ENCODE measurements at regions not wholly inside any gene's neighbourhood (a gene's known extent, or its start where the extent isn't known, plus 50 kb on each side); places are given as distances from the start of the nearest gene placed in this dataset.
A peak's percentile ranks its signal among the peaks of the same experiment; 100 is the strongest.

- Histone ChIP-seq H3K9me3 (no peaks in the 10 kb centered on the region), H3K27ac (no peak overlapping the region), H3K36me3 (no peaks in the 10 kb centered on the region), H3K27me3 (replicated peaks; ENCODE audit: insufficient read depth) (no peaks in the 10 kb centered on the region), H3K4me3 (no peak overlapping the region), H3K4me1 (ENCODE audit: control insufficient read depth in 1 of 2, low read depth in 2 of 2) (peaks cover 18 to 42% of the 10 kb centered on the region in 2 donors)
- ATAC-seq (ENCODE audit: insufficient number of reproducible peaks, low FRiP score, low read depth) (no peak), DNase-seq (ENCODE audit: low spot score) (no peak)
- TF ChIP-seq CTCF (IDR thresholded peaks at IDR 0.05): no peak
Measured at GRCh38 chr6:41446907-41447545, 99.2 kb upstream of the FOXP4 start.

- Histone ChIP-seq H3K4me3 (no peak overlapping the region), H3K9me3 (no peaks in the 10 kb centered on the region), H3K27ac (no peak overlapping the region), H3K27me3 (replicated peaks; ENCODE audit: insufficient read depth) (no peaks in the 10 kb centered on the region), H3K4me1 (ENCODE audit: control insufficient read depth in 1 of 2, low read depth in 2 of 2) (peaks cover 12 to 38% of the 10 kb centered on the region in 2 donors), H3K36me3 (no peaks in the 10 kb centered on the region)
- TF ChIP-seq CTCF (IDR thresholded peaks at IDR 0.05): no peak
- ATAC-seq (ENCODE audit: insufficient number of reproducible peaks, low FRiP score, low read depth): no peak
- DNase-seq (ENCODE audit: low spot score): no peak
Measured at GRCh38 chr6:41448256-41448655, 97.9 kb upstream of the FOXP4 start.

DNA sequence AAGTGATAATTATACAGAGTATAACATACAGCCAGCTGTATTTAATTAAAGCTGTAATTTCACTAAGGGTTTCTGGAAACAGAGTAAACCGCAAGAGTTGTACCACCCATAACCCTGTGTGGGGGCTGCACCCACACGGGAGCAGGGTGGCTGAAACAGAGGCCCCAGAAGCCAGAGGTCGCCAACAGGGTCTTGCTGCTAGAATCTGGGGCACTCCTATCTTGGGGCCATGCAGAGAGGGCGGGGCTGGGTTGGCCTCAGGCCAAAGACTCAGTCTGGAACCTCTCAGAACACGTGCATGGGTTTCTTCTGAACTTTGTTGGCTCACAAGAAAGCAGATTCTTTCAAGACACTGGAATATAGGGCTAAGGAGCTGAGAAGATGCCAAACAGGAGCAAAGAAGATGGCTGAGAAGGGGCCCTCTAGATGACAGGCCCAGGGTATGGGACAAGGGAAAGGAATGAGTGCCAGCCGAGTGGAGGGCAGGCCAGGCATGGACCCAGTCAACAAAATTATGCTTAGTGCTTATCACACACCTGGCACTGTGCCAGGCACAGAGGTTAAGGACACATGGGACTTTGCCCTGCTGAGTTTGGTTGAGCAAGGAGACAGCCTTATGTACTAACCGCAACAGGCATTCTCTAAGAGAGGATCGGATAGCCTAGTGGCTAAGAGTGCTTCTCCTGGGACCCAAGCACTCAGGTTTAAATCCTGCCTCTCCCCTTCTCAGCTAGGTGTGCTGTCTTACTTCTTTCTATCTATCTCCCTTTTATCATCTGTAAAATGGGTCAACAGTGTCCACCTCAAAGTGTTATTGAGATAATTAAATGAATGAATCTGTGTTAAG, 96.6 kb upstream of the FOXP4 start:
- TF ChIP-seq CTCF (IDR thresholded peaks at IDR 0.05): no peak
- H3K4me1 ChIP-seq (ENCODE audit: control insufficient read depth in 1 of 2, low read depth in 2 of 2): peaks cover 11 to 31% of the 10 kb centered on the region in 2 donors
- H3K27ac ChIP-seq: no peak overlapping the region
- H3K27me3 ChIP-seq (replicated peaks; ENCODE audit: insufficient read depth): no peaks in the 10 kb centered on the region
- DNase-seq (ENCODE audit: low spot score) (no peak), ATAC-seq (ENCODE audit: insufficient number of reproducible peaks, low FRiP score, low read depth) (no peak)
- no peak overlapping the region for H3K4me3 ChIP-seq
- no peaks in the 10 kb centered on the region for H3K9me3 ChIP-seq
- H3K36me3 ChIP-seq: no peaks in the 10 kb centered on the region

DNA sequence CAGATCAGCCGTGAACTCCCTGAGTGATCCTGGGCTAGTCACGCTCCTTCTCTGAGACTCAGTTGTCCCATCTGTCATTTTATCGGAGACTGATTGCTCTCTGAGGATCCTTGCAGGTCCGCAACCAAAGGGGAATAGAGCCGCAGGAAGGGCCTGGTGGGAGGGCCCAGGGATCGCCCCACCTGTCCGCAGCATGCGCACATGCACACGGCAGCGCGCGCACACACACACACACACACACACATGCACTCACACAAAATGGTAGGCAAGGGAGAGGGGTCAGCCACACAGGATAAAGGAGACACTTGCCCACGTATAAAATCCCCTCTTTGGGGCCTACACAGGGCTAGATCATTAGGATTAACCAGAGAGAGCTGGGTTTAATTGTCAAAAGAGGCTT, 95.6 kb upstream of the FOXP4 start:
- no peak for ATAC-seq (ENCODE audit: insufficient number of reproducible peaks, low FRiP score, low read depth)
- no peak for TF ChIP-seq CTCF (IDR thresholded peaks at IDR 0.05)
- no peak overlapping the region for H3K27ac ChIP-seq
- H3K9me3 ChIP-seq: no peaks in the 10 kb centered on the region
- H3K4me1 ChIP-seq (ENCODE audit: control insufficient read depth in 1 of 2, low read depth in 2 of 2): peaks cover 11 to 31% of the 10 kb centered on the region in 2 donors
- DNase-seq (ENCODE audit: low spot score): no peak
- H3K27me3 ChIP-seq (replicated peaks; ENCODE audit: insufficient read depth): no peaks in the 10 kb centered on the region
- H3K36me3 ChIP-seq: no peaks in the 10 kb centered on the region
- no peak overlapping the region for H3K4me3 ChIP-seq

GRCh38 chr6:41451039-41451438, 95.1 kb upstream of the FOXP4 start:
- Histone ChIP-seq H3K9me3 (no peaks in the 10 kb centered on the region), H3K27me3 (replicated peaks; ENCODE audit: insufficient read depth) (no peaks in the 10 kb centered on the region), H3K4me3 (peak overlapping the region; percentile 34), H3K36me3 (no peaks in the 10 kb centered on the region), H3K4me1 (ENCODE audit: control insufficient read depth in 1 of 2, low read depth in 2 of 2) (peaks cover 11 to 31% of the 10 kb centered on the region in 2 donors), H3K27ac (peak overlapping the region; percentile 42 to 62)
- ATAC-seq (ENCODE audit: insufficient number of reproducible peaks, low FRiP score, low read depth) (no peak), DNase-seq (ENCODE audit: low spot score) (no peak)
- TF ChIP-seq CTCF (IDR thresholded peaks at IDR 0.05): no peak
